K562 (cell line): ENCODE measurements at regions not wholly inside any gene's neighbourhood (a gene's known extent, or its start where the extent isn't known, plus 50 kb on each side); places are given as distances from the start of the nearest gene placed in this dataset.

ENCODE experiments used
- ATAC-seq: fragments of 200-7000 bp; cut with Tn5 transposase; 3 replicates; pipeline ENCODE4 v1.9.1; 2020; ENCODE audit warnings: moderate library complexity
- BruUV-seq: library from RNA; stranded (reverse); fragments of 400-500 nt; replicated peaks from 2 replicates; lab custom pipeline; 2021; lab: Mats Ljungman, UMichigan
- CTCF ChIA-PET: fragments of 300-600 bp; formaldehyde crosslinking; extraction: SDS; loops from one replicate; lab custom pipeline; 2021; ENCODE audit warnings: low intra/inter-chr PET ratio; lab: Yijun Ruan, JAX
- POLR2A ChIA-PET: fragments of 300-600, 350-650 bp; sonication (Branson Sonifier 250); formaldehyde crosslinking; extraction: SDS; loops from one replicate; lab custom pipeline; 2021; ENCODE audit warnings: antibody characterized with exemption, inconsistent platforms; lab: Yijun Ruan, JAX
- DNase-seq, 4 experiments: peaks; one replicate each; pipeline versions ENCODE4 v3.0.0 to v3.0.0-alpha.2; 2011 to 2018; ENCODE audit warnings: low spot score in 3 of 4, mixed read lengths in 3 of 4; ENCODE audit errors: extremely low read depth in 1 of 4
- FAIRE-seq: peaks from 2 replicates; lab custom pipeline; 2011; peaks lifted over from hg19 to GRCh38; lab: Jason Lieb, UNC
- H2AFZ ChIP-seq: 2 replicates; pipeline ENCODE4 v1.6.0; 2011; ENCODE audit warnings: low read depth, low read length, control low read depth, inconsistent platforms
- H3K27ac ChIP-seq: fragments of 200-600 bp; 3 replicates; pipeline ENCODE4 v1.8.0; 2011; ENCODE audit warnings: low read depth, mild to moderate bottlenecking, control low read depth, inconsistent platforms, low read length, moderate library complexity, mixed read lengths; ENCODE audit errors: extremely low read depth
- H3K27me3 ChIP-seq, 2 experiments: fragments of 300-600 bp in 1 of 2; 2 replicates in 1 of 2; 3 replicates in 1 of 2; pipeline versions ENCODE4 v1.6.0 to v1.8.0; 2011; ENCODE audit warnings: inconsistent platforms in 2 of 2, low read length in 2 of 2, mild to moderate bottlenecking in 1 of 2, mixed read lengths in 1 of 2, moderate library complexity in 1 of 2; ENCODE audit not compliant: control insufficient read depth in 2 of 2, insufficient read depth in 2 of 2
- H3K36me3 ChIP-seq: fragments of 300-600 bp; 3 replicates; pipeline ENCODE4 v1.8.0; 2011; ENCODE audit warnings: mild to moderate bottlenecking, low read length, inconsistent platforms; ENCODE audit not compliant: control insufficient read depth, insufficient read depth
- H3K4me1 ChIP-seq, 2 experiments: fragments of 200-600 bp in 1 of 2; replicated peaks in 1 of 2; 2 replicates in 1 of 2; 3 replicates in 1 of 2; pipeline versions ENCODE4 v1.5.1 to v1.8.0; 2011; ENCODE audit warnings: inconsistent platforms in 2 of 2, low read length in 2 of 2, mild to moderate bottlenecking in 1 of 2, mixed read lengths in 1 of 2, moderate library complexity in 1 of 2; ENCODE audit not compliant: control insufficient read depth in 2 of 2, insufficient read depth in 2 of 2
- H3K4me2 ChIP-seq: 2 replicates; pipeline ENCODE4 v1.6.1; 2011; ENCODE audit warnings: low read length, control low read depth, inconsistent platforms, mixed read lengths; ENCODE audit not compliant: insufficient read depth
- H3K4me3 ChIP-seq: fragments of 200-600 bp; sonication (generic), shearing (Covaris generic); 2 replicates; pipeline ENCODE4 v1.5.1; 2016; ENCODE audit warnings: control low read depth, inconsistent platforms
- H3K79me2 ChIP-seq: fragments of 200-600 bp; 3 replicates; pipeline ENCODE4 v1.8.0; 2011; ENCODE audit warnings: low read length, inconsistent platforms; ENCODE audit not compliant: control insufficient read depth, insufficient read depth
- H3K9ac ChIP-seq, 2 experiments: 2 replicates each; pipeline versions ENCODE4 v1.6.0 to v1.6.1; 2011; ENCODE audit warnings: low read depth in 2 of 2, low read length in 2 of 2, control low read depth in 1 of 2, inconsistent platforms in 1 of 2, mild to moderate bottlenecking in 1 of 2, mixed read lengths in 1 of 2; ENCODE audit not compliant: insufficient read depth in 1 of 2
- H3K9me1 ChIP-seq: one replicate; pipeline ENCODE4 v1.6.0; 2011; ENCODE audit warnings: inconsistent platforms, mild to moderate bottlenecking, low read length, moderate library complexity; ENCODE audit not compliant: control insufficient read depth, insufficient read depth
- H3K9me3 ChIP-seq: replicated peaks from 2 replicates; pipeline ENCODE4 v1.5.1; 2011; ENCODE audit warnings: low read depth, low read length, inconsistent platforms; ENCODE audit not compliant: control insufficient read depth, insufficient read depth
- H4K20me1 ChIP-seq: replicated peaks from 2 replicates; pipeline ENCODE4 v1.6.1; 2011; ENCODE audit warnings: low read length, inconsistent platforms, mixed read lengths; ENCODE audit not compliant: control insufficient read depth, insufficient read depth
- ZNF57 ChIP-seq: fragments of 450-650 bp; formaldehyde crosslinking; IDR thresholded peaks from 2 replicates; pipeline ENCODE4 v1.4.0; 2020; ENCODE audit warnings: mild to moderate bottlenecking, moderate library complexity
- WGBS: fragments of 100-300 bp; shearing (Covaris generic); methylation state at CpG from one replicate; pipeline ENCODE4 v1.1.6; 2016; ENCODE audit warnings: low coverage, mixed read lengths; ENCODE audit not compliant: insufficient coverage; ENCODE audit errors: missing lambda C conversion rate; 5-methylcytosine and 5-hydroxymethylcytosine counted together
- in situ Hi-C: fragments of 300-500 bp; cut with MboI; formaldehyde crosslinking; loops from 4 replicates; pipeline ENCODE4 v1.15.0; 2018; ENCODE audit warnings: inconsistent platforms, mixed read lengths
- intact Hi-C: fragments of 100-400 bp; cut with micrococcal nuclease; formaldehyde crosslinking; loops from 2 replicates; pipeline ENCODE4 v1.14.2; 2022
- TF ChIP-seq, protein P1 (sequence below): fragments of 250-450 bp; sonication (Bioruptor Pico); IDR thresholded peaks from 2 replicates; pipeline ENCODE4 v1.8.0; 2022; ENCODE audit warnings: inconsistent platforms, mild to moderate bottlenecking, moderate library complexity, borderline replicate concordance

DNA sequence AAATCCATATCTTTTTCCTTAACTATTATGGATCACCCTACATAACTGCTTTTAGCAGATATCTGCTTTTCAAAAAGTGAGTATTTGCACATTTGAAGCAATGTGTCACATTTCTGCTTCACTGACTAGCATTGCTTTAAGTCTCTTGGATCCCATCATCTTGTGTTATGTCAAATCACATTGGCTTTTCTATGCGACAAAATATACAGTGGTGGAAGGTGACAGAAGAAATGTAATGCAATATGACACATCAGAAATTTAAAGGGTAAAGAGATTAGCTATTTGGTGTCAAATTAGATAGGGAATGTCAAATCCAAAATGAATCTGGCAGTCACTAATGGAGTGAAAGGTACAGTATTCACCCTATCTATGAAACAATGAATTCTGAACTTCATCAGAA, 1282.1 kb upstream of the PCDH20 start:
- Histone ChIP-seq H3K9me3 (0 out of 2 replicates have a peak, but pooled peaks cover 3% of the 10 kb centered on the region), H3K4me1 (no peaks in the 10 kb centered on the region), H3K27ac (no peak overlapping the region), H3K36me3 (no peaks in the 10 kb centered on the region), H3K4me2 (no peak overlapping the region), H3K9me1 (no peaks in the 10 kb centered on the region), H2AFZ (no peak overlapping the region), H3K9ac (no peak overlapping the region), H3K79me2 (no peaks in the 10 kb centered on the region), H4K20me1 (no peaks in the 10 kb centered on the region), H3K27me3 (no peaks in the 10 kb centered on the region), H3K4me3 (no peak overlapping the region)
- FAIRE-seq, result no peak
- POLR2A ChIA-PET, result no interaction called here
- TF ChIP-seq, protein P1, sequence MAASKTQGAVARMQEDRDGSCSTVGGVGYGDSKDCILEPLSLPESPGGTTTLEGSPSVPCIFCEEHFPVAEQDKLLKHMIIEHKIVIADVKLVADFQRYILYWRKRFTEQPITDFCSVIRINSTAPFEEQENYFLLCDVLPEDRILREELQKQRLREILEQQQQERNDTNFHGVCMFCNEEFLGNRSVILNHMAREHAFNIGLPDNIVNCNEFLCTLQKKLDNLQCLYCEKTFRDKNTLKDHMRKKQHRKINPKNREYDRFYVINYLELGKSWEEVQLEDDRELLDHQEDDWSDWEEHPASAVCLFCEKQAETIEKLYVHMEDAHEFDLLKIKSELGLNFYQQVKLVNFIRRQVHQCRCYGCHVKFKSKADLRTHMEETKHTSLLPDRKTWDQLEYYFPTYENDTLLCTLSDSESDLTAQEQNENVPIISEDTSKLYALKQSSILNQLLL (CRISPR knock-in tag), result no peak
- intact Hi-C loops, result no loop called here
- no TSS peak for BruUV-seq
- CTCF ChIA-PET, result no interaction called here
- in situ Hi-C loops, result no loop called here
- 0% methylated on average over 1 of the region's 1 CpG for WGBS
- DNase-seq, result no peak
- no peak for ATAC-seq

DNA sequence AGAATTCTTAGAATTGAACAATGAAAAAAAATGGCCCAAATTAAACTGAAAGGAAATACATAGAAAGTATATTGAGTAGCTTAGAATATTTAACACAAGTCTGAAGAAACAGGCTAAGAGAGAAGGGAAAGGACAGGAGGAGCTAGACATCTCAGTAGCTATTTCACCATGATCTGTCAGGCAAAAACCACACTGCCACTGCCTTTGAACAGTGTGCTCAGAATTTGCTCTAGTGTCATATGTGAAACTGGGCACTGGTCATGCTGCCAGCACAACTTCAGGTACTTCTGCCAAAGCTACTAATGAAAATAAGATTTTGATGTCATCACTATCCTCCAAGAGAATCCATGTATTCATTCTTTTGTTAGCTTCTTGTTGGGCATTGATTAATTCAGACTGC, 1280.8 kb upstream of the PCDH20 start:
- Histone ChIP-seq H3K4me1 (no peaks in the 10 kb centered on the region), H3K36me3 (no peaks in the 10 kb centered on the region), H3K4me3 (no peak overlapping the region), H3K27ac (no peak overlapping the region), H3K9ac (no peak overlapping the region), H3K4me2 (no peak overlapping the region), H3K9me1 (no peaks in the 10 kb centered on the region), H3K9me3 (0 out of 2 replicates have a peak, but pooled peaks cover 3% of the 10 kb centered on the region), H4K20me1 (no peaks in the 10 kb centered on the region), H3K27me3 (no peaks in the 10 kb centered on the region), H2AFZ (no peak overlapping the region), H3K79me2 (no peaks in the 10 kb centered on the region)
- in situ Hi-C loops, result no loop called here
- ChIA-PET POLR2A (no interaction called here), CTCF (no interaction called here)
- intact Hi-C loops, result no loop called here
- DNase-seq (no peak), ATAC-seq (no peak), FAIRE-seq (no peak)
- BruUV-seq, result no TSS peak
- TF ChIP-seq ZNF57 (CRISPR knock-in tag), result no peak
- TF ChIP-seq, all 486 proteins: peak for 0
